Endodermal cell (in vitro differentiated cells): ENCODE measurements at regions not wholly inside any gene's neighbourhood (a gene's known extent, or its start where the extent isn't known, plus 50 kb on each side); places are given as distances from the start of the nearest gene placed in this dataset.
"Not testable (repeated sequence)": the region's sequence is repeated elsewhere in the genome, so short reads cannot be mapped to it uniquely, and the experiment has no call there.

Source experiments
- DNase-seq: peaks from one replicate; pipeline ENCODE4 v3.0.0-alpha.2; 2017
- H3K27ac ChIP-seq: 2 replicates; pipeline ENCODE4 v1.5.1; 2013; ENCODE audit warnings: mild to moderate bottlenecking, low read depth, low read length, moderate library complexity
- H3K27me3 ChIP-seq: 2 replicates; pipeline ENCODE4 v1.6.1; 2013; ENCODE audit warnings: mild to moderate bottlenecking, low read length, moderate library complexity; ENCODE audit not compliant: insufficient read depth, control insufficient read depth, poor library complexity, severe bottlenecking
- H3K36me3 ChIP-seq: 2 replicates; pipeline ENCODE4 v1.7.0; 2013; ENCODE audit warnings: mild to moderate bottlenecking, low read length, moderate library complexity; ENCODE audit not compliant: control insufficient read depth, insufficient read depth
- H3K4me1 ChIP-seq: one replicate; pipeline ENCODE4 v1.7.0; 2013; ENCODE audit warnings: low read length; ENCODE audit not compliant: control insufficient read depth, insufficient read depth
- H3K4me3 ChIP-seq: 2 replicates; pipeline ENCODE4 v1.5.1; 2013; ENCODE audit warnings: mild to moderate bottlenecking, low read length, moderate library complexity
- H3K9ac ChIP-seq: 2 replicates; pipeline ENCODE4 v1.6.1; 2013; ENCODE audit warnings: mild to moderate bottlenecking, low read length, moderate library complexity; ENCODE audit not compliant: poor library complexity, severe bottlenecking; ENCODE audit errors: extremely low read depth
- H3K9me3 ChIP-seq: 2 replicates; pipeline ENCODE4 v1.6.1; 2013; ENCODE audit warnings: mild to moderate bottlenecking, low read length, moderate library complexity; ENCODE audit not compliant: control insufficient read depth
- H3K27ac Mint-ChIP-seq: 2 replicates; pipeline ENCODE4 v1.8.0; 2020; ENCODE audit warnings: mixed read lengths
- H3K27me3 Mint-ChIP-seq: 2 replicates; pipeline ENCODE4 v1.8.0; 2021; ENCODE audit warnings: mild to moderate bottlenecking, mixed read lengths; ENCODE audit not compliant: insufficient read depth
- H3K36me3 Mint-ChIP-seq: 2 replicates; pipeline ENCODE4 v1.8.0; 2020; ENCODE audit warnings: low read depth, mixed read lengths
- H3K4me1 Mint-ChIP-seq: 2 replicates; pipeline ENCODE4 v1.8.0; 2020; ENCODE audit warnings: mixed read lengths
- H3K4me3 Mint-ChIP-seq: 2 replicates; pipeline ENCODE4 v1.8.0; 2020; ENCODE audit warnings: mild to moderate bottlenecking, moderate library complexity, mixed read lengths
- H3K9me3 Mint-ChIP-seq: 2 replicates; pipeline ENCODE4 v1.8.0; 2020; ENCODE audit warnings: mild to moderate bottlenecking, mixed read lengths
- CTCF ChIP-seq: fragments of 200-600 bp; sonication (generic); conservative IDR thresholded peaks from 2 replicates; pipeline ENCODE4 v1.5.0; 2021; ENCODE audit warnings: antibody characterized with exemption, mild to moderate bottlenecking
- WGBS, 2 experiments: methylation state at CpG; one replicate each; pipeline versions ENCODE4 v1.1.5 to v1.1.7; 2013; ENCODE audit warnings: missing lambda C conversion rate in 2 of 2, mixed read lengths in 1 of 2; ENCODE audit not compliant: insufficient coverage in 1 of 2, insufficient read length in 1 of 2; 5-methylcytosine and 5-hydroxymethylcytosine counted together

GRCh38 chr12:131424270-131424669 is 286.6 kb upstream of the SFSWAP start:
- no peak overlapping the region for H3K27ac Mint-ChIP-seq
- H3K27me3 Mint-ChIP-seq: peaks cover 7% of the 10 kb centered on the region
- H3K4me1 Mint-ChIP-seq: no peaks in the 10 kb centered on the region
- peaks cover 29% of the 10 kb centered on the region for H3K9me3 Mint-ChIP-seq
- no peaks in the 10 kb centered on the region for H3K27me3 ChIP-seq
- H3K4me3 ChIP-seq: no peak overlapping the region
- no peaks in the 10 kb centered on the region for H3K4me1 ChIP-seq
- H3K4me3 Mint-ChIP-seq: no peak overlapping the region
- TF ChIP-seq CTCF: no peak
- no peak overlapping the region for H3K27ac ChIP-seq
- no peak for DNase-seq
- peaks cover 14% of the 10 kb centered on the region for H3K9me3 ChIP-seq
- H3K9ac ChIP-seq: no peak overlapping the region
- H3K36me3 ChIP-seq: no peaks in the 10 kb centered on the region
- H3K36me3 Mint-ChIP-seq: no peaks in the 10 kb centered on the region

GRCh38 chr12:131425112-131426075 is 285.5 kb upstream of the SFSWAP start:
- peaks cover 3% of the 10 kb centered on the region for H3K4me1 Mint-ChIP-seq
- Histone ChIP-seq H3K4me1 (no peaks in the 10 kb centered on the region), H3K27ac (no peak overlapping the region), H3K9me3 (peaks cover 14% of the 10 kb centered on the region), H3K9ac (no peak overlapping the region), H3K36me3 (no peaks in the 10 kb centered on the region), H3K27me3 (no peaks in the 10 kb centered on the region), H3K4me3 (no peak overlapping the region)
- H3K27me3 Mint-ChIP-seq: peaks cover 12% of the 10 kb centered on the region
- WGBS, 2 experiments: 84 to 87% methylated on average over 9 of the region's 9 CpGs
- no peak overlapping the region for H3K4me3 Mint-ChIP-seq
- peak; percentile 19 for DNase-seq
- H3K27ac Mint-ChIP-seq: no peak overlapping the region
- no peak for TF ChIP-seq CTCF
- H3K9me3 Mint-ChIP-seq: peaks cover 32% of the 10 kb centered on the region
- no peaks in the 10 kb centered on the region for H3K36me3 Mint-ChIP-seq

- Histone ChIP-seq H3K4me1 (no peaks in the 10 kb centered on the region), H3K9me3 (peaks cover 14% of the 10 kb centered on the region), H3K27ac (no peak overlapping the region), H3K27me3 (no peaks in the 10 kb centered on the region), H3K9ac (no peak overlapping the region), H3K36me3 (no peaks in the 10 kb centered on the region), H3K4me3 (no peak overlapping the region)
- TF ChIP-seq CTCF: no peak
- peaks cover 3% of the 10 kb centered on the region for H3K4me1 Mint-ChIP-seq
- 87 to 100% methylated on average over 4 to 14 of the region's 14 CpGs for WGBS, 2 experiments
- peaks cover 21% of the 10 kb centered on the region for H3K27me3 Mint-ChIP-seq
- peaks cover 35% of the 10 kb centered on the region for H3K9me3 Mint-ChIP-seq
- no peaks in the 10 kb centered on the region for H3K36me3 Mint-ChIP-seq
- H3K27ac Mint-ChIP-seq: no peak overlapping the region
- H3K4me3 Mint-ChIP-seq: no peak overlapping the region
- peak; percentile 34 for DNase-seq
Measured at GRCh38 chr12:131428091-131428685, 282.7 kb upstream of the SFSWAP start.

- not testable (repeated sequence) for H3K27ac Mint-ChIP-seq, H3K4me3 Mint-ChIP-seq, H3K36me3 ChIP-seq, H3K4me1 ChIP-seq, H3K4me1 Mint-ChIP-seq, H3K27ac ChIP-seq, H3K9ac ChIP-seq, H3K36me3 Mint-ChIP-seq, H3K4me3 ChIP-seq, H3K27me3 ChIP-seq, DNase-seq
- Mint-ChIP-seq H3K27me3 (peaks cover 21% of the 10 kb centered on the region), H3K9me3 (peaks cover 25% of the 10 kb centered on the region)
- 48% methylated on average over 2 of the region's 8 CpGs; no CpG with 5 or more reads in 1 of the 2 experiments for WGBS, 2 experiments
- peaks cover 13% of the 10 kb centered on the region for H3K9me3 ChIP-seq
Measured at GRCh38 chr12:131429221-131429620, 281.7 kb upstream of the SFSWAP start.

GRCh38 chr12:131429697-131430096 is 281.2 kb upstream of the SFSWAP start:
- 70 to 82% methylated on average over 7 to 8 of the region's 8 CpGs for WGBS, 2 experiments

More at GRCh38 chr12:131429697-131430096, 281.2 kb upstream of the SFSWAP start:
- H3K27ac ChIP-seq, H3K36me3 Mint-ChIP-seq, H3K4me3 ChIP-seq, H3K4me1 ChIP-seq, H3K4me1 Mint-ChIP-seq, H3K27me3 ChIP-seq, H3K36me3 ChIP-seq, H3K4me3 Mint-ChIP-seq, H3K9ac ChIP-seq, H3K9me3 ChIP-seq, H3K27ac Mint-ChIP-seq: not testable (repeated sequence)
- peak; percentile 59 for DNase-seq
- Mint-ChIP-seq H3K27me3 (peaks cover 26% of the 10 kb centered on the region), H3K9me3 (peaks cover 20% of the 10 kb centered on the region)
